ENCODE measurements at regions not wholly inside any gene's neighbourhood (a gene's known extent, or its start where the extent isn't known, plus 50 kb on each side); places are given as distances from the start of the nearest gene placed in this dataset.

- Mint-ChIP-seq H3K27ac (ENCODE audit: unreplicated experiment) (no peak overlapping the region), H3K27me3 (ENCODE audit: unreplicated experiment) (no peaks in the 10 kb centered on the region), H3K9me3 (ENCODE audit: low read depth, unreplicated experiment) (no peaks in the 10 kb centered on the region), H3K36me3 (ENCODE audit: insufficient read depth, unreplicated experiment) (no peaks in the 10 kb centered on the region), H3K4me3 (ENCODE audit: low read depth, unreplicated experiment) (no peak overlapping the region), H3K4me1 (ENCODE audit: low read depth, unreplicated experiment) (no peaks in the 10 kb centered on the region)
- no TSS peak for BruUV-seq (replicated peaks)
- intact Hi-C loops (cut with micrococcal nuclease; ENCODE audit: unreplicated experiment), result no loop called here
- CTCF ChIA-PET, result interaction anchor here (0.6 kb wide), 2 partner anchors 12 to 33 kb away, joined by 3 to 7 read pairs; no protein-coding TSS in a partner anchor
- no peak for DNase-seq
- no peak for TF ChIP-seq CTCF (IDR thresholded peaks at IDR 0.05; ENCODE audit: unreplicated experiment)
These were observed 62.6 kb upstream of the SYTL5 start for GRCh38 chrX:37943554-37944344.

GRCh38 chrX:37946197-37946596 is 60.2 kb upstream of the SYTL5 start:
- no TSS peak for BruUV-seq (replicated peaks)
- intact Hi-C loops (cut with micrococcal nuclease; ENCODE audit: unreplicated experiment), result no loop called here
- Mint-ChIP-seq H3K27ac (ENCODE audit: unreplicated experiment) (no peak overlapping the region), H3K4me1 (ENCODE audit: low read depth, unreplicated experiment) (no peaks in the 10 kb centered on the region), H3K36me3 (ENCODE audit: insufficient read depth, unreplicated experiment) (no peaks in the 10 kb centered on the region), H3K9me3 (ENCODE audit: low read depth, unreplicated experiment) (no peaks in the 10 kb centered on the region), H3K27me3 (ENCODE audit: unreplicated experiment) (no peaks in the 10 kb centered on the region), H3K4me3 (ENCODE audit: low read depth, unreplicated experiment) (no peak overlapping the region)
- DNase-seq, result no peak
- CTCF ChIA-PET, result interaction anchor here (0.9 kb wide), 1 partner anchor 12 kb away, joined by 4 read pairs; no protein-coding TSS in a partner anchor
- no peak for TF ChIP-seq CTCF (IDR thresholded peaks at IDR 0.05; ENCODE audit: unreplicated experiment)

- intact Hi-C loops (cut with micrococcal nuclease; ENCODE audit: unreplicated experiment), result no loop called here
- no peaks in the 10 kb centered on the region for H3K9me3 Mint-ChIP-seq (ENCODE audit: low read depth, unreplicated experiment)
- CTCF ChIA-PET, result interaction anchor here (0.6 kb wide), 1 partner anchor 11 kb away, joined by 7 read pairs; no protein-coding TSS in a partner anchor
These were observed 51.1 kb upstream of the SYTL5 start for GRCh38 chrX:37955273-37955672.

GRCh38 chrX:37956223-37956622 is 50.1 kb upstream of the SYTL5 start:
- no peaks in the 10 kb centered on the region for H3K27me3 Mint-ChIP-seq (ENCODE audit: unreplicated experiment)
- peaks cover 16% of the 10 kb centered on the region for H3K4me1 Mint-ChIP-seq (ENCODE audit: low read depth, unreplicated experiment)
- no peaks in the 10 kb centered on the region for H3K36me3 Mint-ChIP-seq (ENCODE audit: insufficient read depth, unreplicated experiment)
- BruUV-seq (replicated peaks), result no TSS peak
- CTCF ChIA-PET, result no interaction called here
- no peak for DNase-seq
- no peak for TF ChIP-seq CTCF (IDR thresholded peaks at IDR 0.05; ENCODE audit: unreplicated experiment)
- intact Hi-C loops (cut with micrococcal nuclease; ENCODE audit: unreplicated experiment), result no loop called here
- H3K27ac Mint-ChIP-seq (ENCODE audit: unreplicated experiment), result no peak overlapping the region
- no peaks in the 10 kb centered on the region for H3K9me3 Mint-ChIP-seq (ENCODE audit: low read depth, unreplicated experiment)
- no peak overlapping the region for H3K4me3 Mint-ChIP-seq (ENCODE audit: low read depth, unreplicated experiment)

More at GRCh38 chrX:37955273-37955672, 51.1 kb upstream of the SYTL5 start:
- Mint-ChIP-seq H3K36me3 (ENCODE audit: insufficient read depth, unreplicated experiment) (no peaks in the 10 kb centered on the region), H3K4me1 (ENCODE audit: low read depth, unreplicated experiment) (peaks cover 12% of the 10 kb centered on the region), H3K27ac (ENCODE audit: unreplicated experiment) (no peak overlapping the region), H3K4me3 (ENCODE audit: low read depth, unreplicated experiment) (no peak overlapping the region), H3K27me3 (ENCODE audit: unreplicated experiment) (no peaks in the 10 kb centered on the region)
- no TSS peak for BruUV-seq (replicated peaks)
- TF ChIP-seq CTCF (IDR thresholded peaks at IDR 0.05; ENCODE audit: unreplicated experiment), result no peak
- no peak for DNase-seq

Data from Calu3 (cell line).